Skeletal muscle tissue (tissue), 3 donors: ENCODE measurements at regions not wholly inside any gene's neighbourhood (a gene's known extent, or its start where the extent isn't known, plus 50 kb on each side); places are given as distances from the start of the nearest gene placed in this dataset.

Experiments
- H3K27ac ChIP-seq: one replicate; pipeline ENCODE4 v1.7.0; 2013; ENCODE audit warnings: mild to moderate bottlenecking, low read depth, low read length, inconsistent platforms
- H3K27me3 ChIP-seq, 3 donors: one replicate each; pipeline ENCODE4 v1.7.0; 2013; ENCODE audit warnings: low read length in 3 of 3; ENCODE audit not compliant: control insufficient read depth in 3 of 3, insufficient read depth in 3 of 3
- H3K36me3 ChIP-seq, 3 donors: one replicate each; pipeline ENCODE4 v1.7.0; 2013; ENCODE audit warnings: low read length in 3 of 3; ENCODE audit not compliant: control insufficient read depth in 3 of 3, insufficient read depth in 3 of 3
- H3K4me1 ChIP-seq, 3 donors: one replicate each; pipeline ENCODE4 v1.7.0; 2013; ENCODE audit warnings: low read length in 3 of 3, mild to moderate bottlenecking in 3 of 3; ENCODE audit not compliant: control insufficient read depth in 3 of 3, insufficient read depth in 3 of 3
- H3K4me3 ChIP-seq, 3 donors: one replicate each; pipeline ENCODE4 v1.7.0; 2013; ENCODE audit warnings: low read length in 3 of 3
- H3K9ac ChIP-seq, 3 donors: one replicate each; pipeline ENCODE4 v1.7.0; 2013; ENCODE audit warnings: low read length in 3 of 3, mild to moderate bottlenecking in 3 of 3, moderate library complexity in 2 of 3, low read depth in 1 of 3
- H3K9me3 ChIP-seq, 3 donors: one replicate each; pipeline ENCODE4 v1.7.0; 2013; ENCODE audit warnings: low read length in 3 of 3; ENCODE audit not compliant: control insufficient read depth in 3 of 3
- donor health status: Osteomylitis.

GRCh38 chr5:74355041-74355824 is 285.3 kb downstream of the ENC1 start:
- no peaks in the 10 kb centered on the region for H3K4me1 ChIP-seq
- H3K36me3 ChIP-seq, result no peaks in the 10 kb centered on the region
- no peak overlapping the region for H3K4me3 ChIP-seq
- no peaks in the 10 kb centered on the region for H3K27me3 ChIP-seq
- no peak overlapping the region for H3K27ac ChIP-seq
- H3K9ac ChIP-seq, result no peak overlapping the region
- H3K9me3 ChIP-seq, result no peaks in the 10 kb centered on the region

GRCh38 chr5:74352256-74352655 is 288.3 kb downstream of the ENC1 start:
- no peaks in the 10 kb centered on the region for H3K9me3 ChIP-seq
- no peaks in the 10 kb centered on the region for H3K27me3 ChIP-seq
- H3K9ac ChIP-seq, result no peak overlapping the region
- H3K27ac ChIP-seq, result no peak overlapping the region
- H3K36me3 ChIP-seq, result no peaks in the 10 kb centered on the region
- H3K4me3 ChIP-seq, result no peak overlapping the region
- H3K4me1 ChIP-seq, result no peaks in the 10 kb centered on the region

GRCh38 chr5:74342948-74343682 is 297.4 kb downstream of the ENC1 start:
- Histone ChIP-seq H3K9ac (no peak overlapping the region), H3K4me1 (no peaks in the 10 kb centered on the region), H3K9me3 (no peaks in the 10 kb centered on the region), H3K27me3 (no peaks in the 10 kb centered on the region), H3K4me3 (no peak overlapping the region), H3K36me3 (no peaks in the 10 kb centered on the region), H3K27ac (no peak overlapping the region)

GRCh38 chr5:74342182-74342581 is 298.3 kb downstream of the ENC1 start:
- H3K9me3 ChIP-seq, result no peaks in the 10 kb centered on the region
- no peaks in the 10 kb centered on the region for H3K27me3 ChIP-seq
- H3K9ac ChIP-seq, result no peak overlapping the region
- no peak overlapping the region for H3K27ac ChIP-seq
- no peaks in the 10 kb centered on the region for H3K4me1 ChIP-seq
- no peaks in the 10 kb centered on the region for H3K36me3 ChIP-seq
- H3K4me3 ChIP-seq, result no peak overlapping the region

GRCh38 chr5:74341221-74341620 is 299.3 kb downstream of the ENC1 start:
- Histone ChIP-seq H3K9ac (no peak overlapping the region), H3K27me3 (no peaks in the 10 kb centered on the region), H3K4me3 (no peak overlapping the region), H3K9me3 (no peaks in the 10 kb centered on the region), H3K27ac (no peak overlapping the region), H3K36me3 (no peaks in the 10 kb centered on the region), H3K4me1 (no peaks in the 10 kb centered on the region)

- Histone ChIP-seq H3K4me3 (no peak overlapping the region), H3K27me3 (no peaks in the 10 kb centered on the region), H3K36me3 (no peaks in the 10 kb centered on the region), H3K4me1 (no peaks in the 10 kb centered on the region), H3K9me3 (no peaks in the 10 kb centered on the region), H3K9ac (no peak overlapping the region), H3K27ac (no peak overlapping the region)
These were observed 300.1 kb downstream of the ENC1 start for GRCh38 chr5:74340476-74340875.

- peaks cover 0 to 9% (median 5%) of the 10 kb centered on the region in 3 donors for H3K4me1 ChIP-seq
- no peaks in the 10 kb centered on the region for H3K36me3 ChIP-seq
- no peak overlapping the region for H3K9ac ChIP-seq
- no peaks in the 10 kb centered on the region for H3K27me3 ChIP-seq
- no peak overlapping the region for H3K4me3 ChIP-seq
- no peak overlapping the region for H3K27ac ChIP-seq
- H3K9me3 ChIP-seq, result no peaks in the 10 kb centered on the region
These were observed 302.6 kb downstream of the ENC1 start for GRCh38 chr5:74337984-74338310.

GRCh38 chr5:74337254-74337983 is 303.1 kb downstream of the ENC1 start:
- Histone ChIP-seq H3K9ac (no peak overlapping the region), H3K9me3 (no peaks in the 10 kb centered on the region), H3K36me3 (no peaks in the 10 kb centered on the region), H3K4me3 (no peak overlapping the region), H3K27me3 (no peaks in the 10 kb centered on the region), H3K4me1 (peaks cover 0 to 9% (median 5%) of the 10 kb centered on the region in 3 donors), H3K27ac (no peak overlapping the region)

- no peaks in the 10 kb centered on the region for H3K9me3 ChIP-seq
- H3K36me3 ChIP-seq, result no peaks in the 10 kb centered on the region
- H3K9ac ChIP-seq, result no peak overlapping the region
- no peak overlapping the region for H3K27ac ChIP-seq
- H3K4me1 ChIP-seq, result peaks cover 0 to 9% (median 5%) of the 10 kb centered on the region in 3 donors
- no peaks in the 10 kb centered on the region for H3K27me3 ChIP-seq
- no peak overlapping the region for H3K4me3 ChIP-seq
These were observed 304.2 kb downstream of the ENC1 start for GRCh38 chr5:74336297-74336696.
